PC-3 (cell line): ENCODE measurements at regions not wholly inside any gene's neighbourhood (a gene's known extent, or its start where the extent isn't known, plus 50 kb on each side); places are given as distances from the start of the nearest gene placed in this dataset.

ENCODE experiments used
- EZH2 ChIP-seq: fragments of 300-600 bp; sonication (generic); IDR thresholded peaks from one replicate; pipeline ENCODE4 v1.6.1; 2017; ENCODE audit warnings: antibody characterized with exemption, mild to moderate bottlenecking, low read length; ENCODE audit not compliant: unreplicated experiment
- EZH2phosphoT487 ChIP-seq: fragments of 300-600 bp; sonication (generic); IDR thresholded peaks from 2 replicates; pipeline ENCODE4 v1.6.1; 2018; ENCODE audit warnings: mild to moderate bottlenecking, antibody characterized with exemption, low read length, borderline replicate concordance
- TF ChIP-seq, protein P1 (sequence below): fragments of 300-600 bp; sonication (generic); conservative IDR thresholded peaks from 2 replicates; pipeline ENCODE4 v1.5.1; 2017; ENCODE audit warnings: antibody characterized with exemption, low read depth, mild to moderate bottlenecking, low read length

GRCh38 chr11:23674866-23675265, 814.6 kb upstream of the CCDC179 start:
- TF ChIP-seq, protein P1, sequence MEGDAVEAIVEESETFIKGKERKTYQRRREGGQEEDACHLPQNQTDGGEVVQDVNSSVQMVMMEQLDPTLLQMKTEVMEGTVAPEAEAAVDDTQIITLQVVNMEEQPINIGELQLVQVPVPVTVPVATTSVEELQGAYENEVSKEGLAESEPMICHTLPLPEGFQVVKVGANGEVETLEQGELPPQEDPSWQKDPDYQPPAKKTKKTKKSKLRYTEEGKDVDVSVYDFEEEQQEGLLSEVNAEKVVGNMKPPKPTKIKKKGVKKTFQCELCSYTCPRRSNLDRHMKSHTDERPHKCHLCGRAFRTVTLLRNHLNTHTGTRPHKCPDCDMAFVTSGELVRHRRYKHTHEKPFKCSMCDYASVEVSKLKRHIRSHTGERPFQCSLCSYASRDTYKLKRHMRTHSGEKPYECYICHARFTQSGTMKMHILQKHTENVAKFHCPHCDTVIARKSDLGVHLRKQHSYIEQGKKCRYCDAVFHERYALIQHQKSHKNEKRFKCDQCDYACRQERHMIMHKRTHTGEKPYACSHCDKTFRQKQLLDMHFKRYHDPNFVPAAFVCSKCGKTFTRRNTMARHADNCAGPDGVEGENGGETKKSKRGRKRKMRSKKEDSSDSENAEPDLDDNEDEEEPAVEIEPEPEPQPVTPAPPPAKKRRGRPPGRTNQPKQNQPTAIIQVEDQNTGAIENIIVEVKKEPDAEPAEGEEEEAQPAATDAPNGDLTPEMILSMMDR: no peak
- TF ChIP-seq EZH2 (no peak), EZH2phosphoT487 (no peak)
